ENCODE measurements at regions not wholly inside any gene's neighbourhood (a gene's known extent, or its start where the extent isn't known, plus 50 kb on each side); places are given as distances from the start of the nearest gene placed in this dataset.

DNA sequence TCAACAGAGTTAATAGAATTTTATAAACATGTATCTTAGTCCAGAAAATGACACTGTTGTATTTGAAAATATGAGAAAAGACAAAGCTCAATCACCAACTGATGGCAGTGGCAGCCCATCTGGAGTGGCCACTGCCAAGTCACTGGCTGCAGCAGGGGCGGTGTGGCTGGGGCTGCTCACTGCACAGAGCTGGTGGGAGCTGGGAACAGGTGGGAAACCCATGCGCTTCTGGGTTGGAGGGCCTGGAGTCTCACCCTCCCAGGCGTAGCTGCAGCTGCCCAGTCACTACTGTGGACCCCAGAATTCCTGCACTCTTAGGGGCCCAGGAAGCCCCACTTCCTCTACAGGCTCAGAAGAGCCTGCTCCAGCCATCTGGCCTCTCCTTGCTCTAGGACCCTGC is 251.8 kb upstream of the NDST4 start:
- H3K9me3 ChIP-seq (replicated peaks; ENCODE audit: insufficient read depth, low read length): no peaks in the 10 kb centered on the region
- H2AFZ ChIP-seq (ENCODE audit: low read length): no peak overlapping the region
- H3K36me3 ChIP-seq (replicated peaks; ENCODE audit: insufficient read depth, low read length): no peaks in the 10 kb centered on the region; the same call in 1 of the 2 replicates
- H4K20me1 ChIP-seq (ENCODE audit: insufficient read depth, low read length): no peaks in the 10 kb centered on the region
- no peak for DNase-seq
- H3K9ac ChIP-seq (ENCODE audit: low read length): no peak overlapping the region
- H3K4me2 ChIP-seq (ENCODE audit: low read depth, low read length): no peak overlapping the region
- no peak overlapping the region for H3K27ac ChIP-seq (ENCODE audit: low read length)
- no peak for TF ChIP-seq EZH2 (optimal IDR thresholded peaks at IDR 0.05; ENCODE audit: low read depth, low read length)
- TF ChIP-seq, protein P1, sequence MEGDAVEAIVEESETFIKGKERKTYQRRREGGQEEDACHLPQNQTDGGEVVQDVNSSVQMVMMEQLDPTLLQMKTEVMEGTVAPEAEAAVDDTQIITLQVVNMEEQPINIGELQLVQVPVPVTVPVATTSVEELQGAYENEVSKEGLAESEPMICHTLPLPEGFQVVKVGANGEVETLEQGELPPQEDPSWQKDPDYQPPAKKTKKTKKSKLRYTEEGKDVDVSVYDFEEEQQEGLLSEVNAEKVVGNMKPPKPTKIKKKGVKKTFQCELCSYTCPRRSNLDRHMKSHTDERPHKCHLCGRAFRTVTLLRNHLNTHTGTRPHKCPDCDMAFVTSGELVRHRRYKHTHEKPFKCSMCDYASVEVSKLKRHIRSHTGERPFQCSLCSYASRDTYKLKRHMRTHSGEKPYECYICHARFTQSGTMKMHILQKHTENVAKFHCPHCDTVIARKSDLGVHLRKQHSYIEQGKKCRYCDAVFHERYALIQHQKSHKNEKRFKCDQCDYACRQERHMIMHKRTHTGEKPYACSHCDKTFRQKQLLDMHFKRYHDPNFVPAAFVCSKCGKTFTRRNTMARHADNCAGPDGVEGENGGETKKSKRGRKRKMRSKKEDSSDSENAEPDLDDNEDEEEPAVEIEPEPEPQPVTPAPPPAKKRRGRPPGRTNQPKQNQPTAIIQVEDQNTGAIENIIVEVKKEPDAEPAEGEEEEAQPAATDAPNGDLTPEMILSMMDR (IDR thresholded peaks at IDR 0.05; ENCODE audit: low read length): no peak
- H3K79me2 ChIP-seq (ENCODE audit: low read length): no peaks in the 10 kb centered on the region
- H3K27me3 ChIP-seq (replicated peaks; ENCODE audit: insufficient read depth, low read length): no peaks in the 10 kb centered on the region
- H3K4me1 ChIP-seq (ENCODE audit: low read length): no peaks in the 10 kb centered on the region
- H3K9me2 ChIP-seq (replicated peaks; ENCODE audit: insufficient read depth, low read length): no peaks in the 10 kb centered on the region
- H3K4me3 ChIP-seq (ENCODE audit: low read length): no peak overlapping the region
- H3F3A ChIP-seq (ENCODE audit: insufficient read depth, low read length): no peaks in the 10 kb centered on the region

DNA sequence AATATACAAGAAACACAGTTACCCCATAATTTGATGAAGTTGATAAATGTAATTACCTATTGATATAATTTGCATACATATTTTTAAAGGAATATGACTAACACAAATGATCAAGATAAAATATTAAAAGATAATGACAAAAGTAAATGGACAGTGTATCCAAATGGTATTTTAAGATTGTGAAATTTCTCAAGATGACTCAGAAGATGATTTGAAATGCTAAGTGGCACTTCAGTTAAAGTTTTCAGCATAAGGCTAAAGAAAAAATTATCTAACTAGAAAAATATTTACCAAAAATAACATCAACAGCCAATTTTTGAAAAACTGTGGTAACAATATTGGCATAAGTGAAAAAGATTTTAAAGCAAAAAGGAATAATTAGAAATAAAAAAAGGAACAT is 248.4 kb upstream of the NDST4 start:
- H3K4me3 ChIP-seq (ENCODE audit: low read length): no peak overlapping the region
- no peaks in the 10 kb centered on the region for H3F3A ChIP-seq (ENCODE audit: insufficient read depth, low read length)
- H3K36me3 ChIP-seq (replicated peaks; ENCODE audit: insufficient read depth, low read length): no peaks in the 10 kb centered on the region; the same call in 1 of the 2 replicates
- H3K27ac ChIP-seq (ENCODE audit: low read length): no peak overlapping the region
- TF ChIP-seq EZH2 (optimal IDR thresholded peaks at IDR 0.05; ENCODE audit: low read depth, low read length) (no peak), EZH2phosphoT487 (IDR thresholded peaks at IDR 0.05; ENCODE audit: low read length) (no peak)
- TF ChIP-seq, protein P1 (IDR thresholded peaks at IDR 0.05; ENCODE audit: low read length): no peak
- DNase-seq: no peak
- no peaks in the 10 kb centered on the region for H4K20me1 ChIP-seq (ENCODE audit: insufficient read depth, low read length)
- no peaks in the 10 kb centered on the region for H3K27me3 ChIP-seq (replicated peaks; ENCODE audit: insufficient read depth, low read length)
- no peaks in the 10 kb centered on the region for H3K4me1 ChIP-seq (ENCODE audit: low read length)
- no peak overlapping the region for H2AFZ ChIP-seq (ENCODE audit: low read length)
- no peaks in the 10 kb centered on the region; the same call in 1 of the 2 replicates for H3K9me2 ChIP-seq (replicated peaks; ENCODE audit: insufficient read depth, low read length)
- no peak overlapping the region for H3K9ac ChIP-seq (ENCODE audit: low read length)
- H3K4me2 ChIP-seq (ENCODE audit: low read depth, low read length): no peak overlapping the region
- H3K79me2 ChIP-seq (ENCODE audit: low read length): no peaks in the 10 kb centered on the region
- no peaks in the 10 kb centered on the region for H3K9me3 ChIP-seq (replicated peaks; ENCODE audit: insufficient read depth, low read length)

DNA sequence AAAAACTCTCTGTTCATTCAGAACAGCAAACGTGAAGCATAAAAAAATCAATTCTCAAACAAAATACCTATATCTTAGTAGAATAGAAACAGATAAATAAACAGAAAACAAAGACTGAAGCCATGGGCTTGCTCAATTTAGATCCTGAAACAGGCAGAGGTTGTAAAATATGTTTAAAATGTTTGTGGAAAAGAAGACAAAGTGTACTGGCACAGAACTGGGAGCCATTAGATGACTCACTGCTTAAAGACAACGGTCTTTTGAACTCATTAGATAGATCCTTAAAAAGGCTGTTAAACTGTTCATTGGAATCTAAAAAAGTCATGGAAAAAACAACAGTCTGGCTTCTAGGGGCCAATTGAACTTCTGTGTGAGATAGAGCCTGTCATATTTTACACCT is 247.0 kb upstream of the NDST4 start:
- no peaks in the 10 kb centered on the region for H3K27me3 ChIP-seq (replicated peaks; ENCODE audit: insufficient read depth, low read length)
- H3K27ac ChIP-seq (ENCODE audit: low read length): no peak overlapping the region
- no peaks in the 10 kb centered on the region for H3K4me1 ChIP-seq (ENCODE audit: low read length)
- no peaks in the 10 kb centered on the region for H4K20me1 ChIP-seq (ENCODE audit: insufficient read depth, low read length)
- no peak for DNase-seq
- TF ChIP-seq EZH2phosphoT487 (IDR thresholded peaks at IDR 0.05; ENCODE audit: low read length) (no peak), EZH2 (optimal IDR thresholded peaks at IDR 0.05; ENCODE audit: low read depth, low read length) (no peak)
- TF ChIP-seq, protein P1 (IDR thresholded peaks at IDR 0.05; ENCODE audit: low read length): no peak
- H2AFZ ChIP-seq (ENCODE audit: low read length): no peak overlapping the region
- no peaks in the 10 kb centered on the region; the same call in 1 of the 2 replicates for H3K36me3 ChIP-seq (replicated peaks; ENCODE audit: insufficient read depth, low read length)
- H3K4me2 ChIP-seq (ENCODE audit: low read depth, low read length): no peak overlapping the region
- H3K9me2 ChIP-seq (replicated peaks; ENCODE audit: insufficient read depth, low read length): no peaks in the 10 kb centered on the region; the same call in 1 of the 2 replicates
- no peaks in the 10 kb centered on the region for H3K79me2 ChIP-seq (ENCODE audit: low read length)
- H3K4me3 ChIP-seq (ENCODE audit: low read length): no peak overlapping the region
- no peaks in the 10 kb centered on the region for H3F3A ChIP-seq (ENCODE audit: insufficient read depth, low read length)
- H3K9ac ChIP-seq (ENCODE audit: low read length): no peak overlapping the region
- H3K9me3 ChIP-seq (replicated peaks; ENCODE audit: insufficient read depth, low read length): no peaks in the 10 kb centered on the region

Data from MM.1S (cell line).